Kidney (tissue), 13 donors: ENCODE measurements at regions not wholly inside any gene's neighbourhood (a gene's known extent, or its start where the extent isn't known, plus 50 kb on each side); places are given as distances from the start of the nearest gene placed in this dataset.

ENCODE experiments used
- DNase-seq, 5 donors: peaks; one replicate each; pipeline ENCODE4 v3.0.0-alpha.2; 2013 to 2020
- FAIRE-seq: peaks from 2 replicates; lab custom pipeline; 2012; peaks lifted over from hg19 to GRCh38; lab: Jason Lieb, UNC
- H3K27ac ChIP-seq, 2 donors: one replicate each; pipeline ENCODE4 v1.7.0; 2013; ENCODE audit warnings: low read depth in 2 of 2, low read length in 2 of 2, inconsistent platforms in 1 of 2
- H3K27me3 ChIP-seq: one replicate; pipeline ENCODE4 v1.7.1; 2013; ENCODE audit warnings: low read length, inconsistent platforms; ENCODE audit not compliant: control insufficient read depth, insufficient read depth
- H3K36me3 ChIP-seq, 3 donors: one replicate each; pipeline versions ENCODE4 v1.7.0 to v1.7.1; 2013; ENCODE audit warnings: low read length in 3 of 3, control low read depth in 1 of 3, inconsistent platforms in 1 of 3; ENCODE audit not compliant: insufficient read depth in 3 of 3, control insufficient read depth in 2 of 3
- H3K4me1 ChIP-seq, 3 donors: one replicate each; pipeline versions ENCODE4 v1.7.0 to v1.7.1; 2013; ENCODE audit warnings: low read length in 3 of 3, inconsistent platforms in 1 of 3, low read depth in 1 of 3; ENCODE audit not compliant: control insufficient read depth in 2 of 3, insufficient read depth in 2 of 3
- H3K4me3 ChIP-seq, 3 donors: one replicate each; pipeline versions ENCODE4 v1.7.0 to v1.8.1; 2013; ENCODE audit warnings: low read length in 3 of 3, control low read depth in 1 of 3, inconsistent platforms in 1 of 3
- H3K9ac ChIP-seq, 3 donors: one replicate each; pipeline versions ENCODE4 v1.7.0 to v1.7.1; 2013; ENCODE audit warnings: low read length in 3 of 3, control low read depth in 1 of 3, inconsistent platforms in 1 of 3
- H3K9me3 ChIP-seq, 3 donors: one replicate each; pipeline versions ENCODE4 v1.7.0 to v1.7.1; 2013; ENCODE audit warnings: low read length in 3 of 3, control low read depth in 1 of 3, inconsistent platforms in 1 of 3; ENCODE audit not compliant: control insufficient read depth in 2 of 3, insufficient read depth in 1 of 3
- intact Hi-C: fragments of 100-400 bp; cut with DNase I; formaldehyde crosslinking; loops from one replicate; pipeline ENCODE4 v1.11.1; 2022
- TF ChIP-seq, protein P1 (sequence below): IDR thresholded peaks from 3 replicates; pipeline ENCODE4 v1.5.1; 2012; ENCODE audit warnings: mild to moderate bottlenecking, moderate library complexity, borderline replicate concordance; ENCODE audit not compliant: insufficient read depth; ENCODE audit errors: extremely low read depth
- donor health status: control.
- donor health status: control.
- donor health status: control.
- donor health status: control.
- donor health status: control.
- donor health status: DM: yes; HTN: yes; CAD: no.
- donor health status: Normal renal cell carcinoma (clear cell type).

DNA sequence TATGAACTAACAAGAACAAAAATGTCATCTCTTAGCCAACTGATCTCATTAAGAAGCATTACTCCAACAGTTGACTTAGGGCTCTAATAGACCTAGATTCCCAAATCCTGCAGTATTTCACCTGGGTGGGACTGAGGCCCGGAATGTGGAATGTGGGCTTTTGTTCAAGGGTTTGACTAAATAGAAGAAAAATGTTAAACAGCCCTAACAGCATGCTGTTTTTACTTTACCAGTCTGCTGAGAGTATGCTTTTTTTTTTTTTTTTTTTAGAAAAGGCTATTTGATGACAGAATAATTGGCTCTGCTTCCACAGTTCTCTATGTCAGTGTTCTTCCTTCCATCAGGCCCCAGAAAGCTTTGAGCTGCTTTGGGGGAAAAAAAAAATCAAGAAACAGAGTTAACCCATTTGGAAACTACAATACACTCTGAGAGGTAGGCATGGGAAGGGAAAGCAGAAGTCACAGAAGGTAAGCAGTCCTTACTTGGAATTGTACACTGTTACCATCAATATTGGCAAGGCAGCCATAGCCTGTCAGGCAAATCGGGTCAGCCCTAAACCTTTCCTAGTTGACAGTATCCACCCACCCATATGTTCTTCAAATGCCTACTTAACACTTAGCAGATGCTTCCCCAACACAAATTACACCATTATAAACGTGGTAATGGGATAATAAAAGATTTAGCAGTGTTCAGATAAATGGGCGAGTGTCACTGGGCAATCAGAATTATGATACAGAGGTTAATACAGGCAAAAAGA, 224.2 kb downstream of the CNTN3 start:
- H3K36me3 ChIP-seq, result no peaks in the 10 kb centered on the region

DNA sequence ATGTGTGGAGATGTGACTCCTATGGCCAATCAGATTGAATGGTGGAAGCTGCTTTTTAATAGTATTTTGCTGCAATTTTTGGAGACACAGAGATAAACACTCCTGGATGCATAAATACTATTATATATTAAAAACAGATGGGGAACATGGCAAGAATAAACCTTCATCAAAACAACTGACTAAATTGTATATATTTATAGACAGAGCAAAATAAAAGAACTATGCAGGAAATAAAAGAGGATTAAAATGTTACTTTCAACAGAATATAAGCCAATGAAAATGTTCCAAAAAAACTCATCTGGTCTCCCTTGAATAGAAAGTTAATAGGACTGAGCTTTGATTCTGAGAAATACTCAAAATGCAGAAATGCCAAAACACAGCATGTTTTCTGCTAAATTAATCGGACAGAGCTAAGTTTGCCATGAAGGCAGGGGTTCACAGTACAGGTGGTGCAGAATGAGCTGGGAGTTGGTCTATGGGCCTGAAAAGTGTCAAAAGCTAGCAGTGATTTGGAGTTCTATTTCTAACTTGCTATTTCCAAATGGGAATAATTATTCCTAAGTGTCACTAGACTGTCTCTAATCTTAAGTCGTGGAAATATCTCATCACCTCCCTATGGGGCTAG, 227.2 kb downstream of the CNTN3 start:
- Histone ChIP-seq H3K27me3 (no peaks in the 10 kb centered on the region), H3K4me3 (no peak overlapping the region), H3K36me3 (no peaks in the 10 kb centered on the region), H3K9me3 (no peaks in the 10 kb centered on the region), H3K4me1 (no peaks in the 10 kb centered on the region), H3K27ac (no peak overlapping the region), H3K9ac (no peak overlapping the region)
- TF ChIP-seq, protein P1, sequence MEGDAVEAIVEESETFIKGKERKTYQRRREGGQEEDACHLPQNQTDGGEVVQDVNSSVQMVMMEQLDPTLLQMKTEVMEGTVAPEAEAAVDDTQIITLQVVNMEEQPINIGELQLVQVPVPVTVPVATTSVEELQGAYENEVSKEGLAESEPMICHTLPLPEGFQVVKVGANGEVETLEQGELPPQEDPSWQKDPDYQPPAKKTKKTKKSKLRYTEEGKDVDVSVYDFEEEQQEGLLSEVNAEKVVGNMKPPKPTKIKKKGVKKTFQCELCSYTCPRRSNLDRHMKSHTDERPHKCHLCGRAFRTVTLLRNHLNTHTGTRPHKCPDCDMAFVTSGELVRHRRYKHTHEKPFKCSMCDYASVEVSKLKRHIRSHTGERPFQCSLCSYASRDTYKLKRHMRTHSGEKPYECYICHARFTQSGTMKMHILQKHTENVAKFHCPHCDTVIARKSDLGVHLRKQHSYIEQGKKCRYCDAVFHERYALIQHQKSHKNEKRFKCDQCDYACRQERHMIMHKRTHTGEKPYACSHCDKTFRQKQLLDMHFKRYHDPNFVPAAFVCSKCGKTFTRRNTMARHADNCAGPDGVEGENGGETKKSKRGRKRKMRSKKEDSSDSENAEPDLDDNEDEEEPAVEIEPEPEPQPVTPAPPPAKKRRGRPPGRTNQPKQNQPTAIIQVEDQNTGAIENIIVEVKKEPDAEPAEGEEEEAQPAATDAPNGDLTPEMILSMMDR, result no peak
- DNase-seq (no peak), FAIRE-seq (no peak)
- intact Hi-C loops, result no loop called here

More for the DNA sequence above, 224.2 kb downstream of the CNTN3 start:
- Histone ChIP-seq H3K4me1 (no peaks in the 10 kb centered on the region), H3K4me3 (no peak overlapping the region), H3K9ac (no peak overlapping the region), H3K9me3 (no peaks in the 10 kb centered on the region), H3K27me3 (no peaks in the 10 kb centered on the region), H3K27ac (no peak overlapping the region)
- no peak for FAIRE-seq
- DNase-seq, result peak in 1 of 5 donors; percentile 4
- TF ChIP-seq, protein P1, result no peak
- intact Hi-C loops, result no loop called here

DNA sequence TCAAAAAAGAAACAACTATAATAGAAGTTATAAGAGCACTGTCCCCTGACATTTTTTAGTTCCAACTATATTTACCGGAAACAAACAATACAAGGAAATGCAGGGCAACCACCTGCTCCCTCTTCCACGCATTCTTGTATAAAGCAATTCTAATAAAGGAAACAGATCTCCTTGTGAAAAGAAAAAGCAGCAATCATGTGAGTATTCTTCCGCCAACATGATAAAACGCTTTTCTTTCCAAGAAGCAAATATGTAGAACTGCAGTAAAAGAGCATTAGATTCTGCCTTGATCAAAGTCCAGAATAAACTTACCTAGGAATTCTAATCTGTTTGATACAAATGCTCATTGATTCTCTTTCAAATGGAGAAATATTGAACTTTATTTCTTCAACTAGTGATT, 230.3 kb downstream of the CNTN3 start:
- TF ChIP-seq, protein P1, result no peak
- Histone ChIP-seq H3K27me3 (no peaks in the 10 kb centered on the region), H3K4me3 (no peak overlapping the region), H3K27ac (no peak overlapping the region), H3K9me3 (no peaks in the 10 kb centered on the region), H3K9ac (no peak overlapping the region), H3K4me1 (no peaks in the 10 kb centered on the region), H3K36me3 (no peaks in the 10 kb centered on the region)
- intact Hi-C loops, result no loop called here
- FAIRE-seq (no peak), DNase-seq (no peak)
